SK-N-SH treated with all-trans-retinoic acid at 6 μM for 48 hours (cell line): ENCODE measurements at regions not wholly inside any gene's neighbourhood (a gene's known extent, or its start where the extent isn't known, plus 50 kb on each side); places are given as distances from the start of the nearest gene placed in this dataset.

Source experiments
- ARNTL ChIP-seq: fragments of 450-650 bp; formaldehyde crosslinking; IDR thresholded peaks from 2 replicates; pipeline ENCODE4 v1.5.0; 2020; ENCODE audit warnings: low read depth, mild to moderate bottlenecking, moderate library complexity, borderline replicate concordance
- TCF4 ChIP-seq: fragments of 250-450 bp; sonication (Bioruptor Pico); IDR thresholded peaks from 2 replicates; pipeline ENCODE4 v1.8.0; 2021; ENCODE audit warnings: mild to moderate bottlenecking, moderate library complexity, borderline replicate concordance
- ZNF70 ChIP-seq: fragments of 450-650 bp; formaldehyde crosslinking; IDR thresholded peaks from 2 replicates; pipeline ENCODE4 v1.5.0; 2020; ENCODE audit warnings: mild to moderate bottlenecking, moderate library complexity

GRCh38 chr2:13901526-13901925 is 731.0 kb upstream of the LRATD1 start:
- TF ChIP-seq ZNF70 (CRISPR knock-in tag) (no peak), ARNTL (no peak), TCF4 (CRISPR knock-in tag) (no peak)
